ENCODE measurements at regions not wholly inside any gene's neighbourhood (a gene's known extent, or its start where the extent isn't known, plus 50 kb on each side); places are given as distances from the start of the nearest gene placed in this dataset.

DNA sequence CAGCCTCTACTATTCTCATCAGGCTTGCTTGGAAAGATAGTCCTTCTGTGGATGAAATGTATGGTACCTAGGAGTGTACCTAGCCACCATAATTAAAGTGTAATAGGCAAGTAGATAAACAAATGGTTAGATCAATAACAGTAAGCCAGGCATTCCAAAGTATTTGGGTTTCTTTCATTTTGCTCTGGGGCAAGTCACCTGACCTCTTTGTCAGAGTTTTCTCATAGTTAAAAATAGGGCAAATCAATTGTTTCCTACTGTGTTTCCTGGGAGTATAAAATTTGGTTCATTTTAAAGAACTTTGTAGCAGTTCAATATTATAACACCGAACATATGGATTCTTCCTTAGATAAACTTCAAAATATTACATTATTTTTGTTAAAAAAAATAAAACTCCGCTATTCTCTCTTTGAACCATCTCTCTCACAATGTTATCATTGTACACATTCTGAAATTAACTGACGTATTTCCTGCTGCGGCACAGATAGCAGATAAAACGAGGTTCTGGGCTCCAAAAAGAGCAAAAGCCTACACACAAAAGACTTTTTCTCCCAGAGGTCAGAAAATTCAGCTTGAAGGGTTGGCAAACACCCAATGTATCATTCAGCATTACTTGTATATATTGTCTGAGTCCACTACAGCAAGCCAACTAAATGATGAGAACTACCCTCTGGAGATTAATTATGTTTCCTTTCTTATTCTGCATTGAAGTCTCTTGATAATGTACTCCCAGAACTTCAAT, 267.9 kb downstream of the COX7C start:
- H4K20me1 ChIP-seq (ENCODE audit: insufficient read depth, low read length): no peaks in the 10 kb centered on the region
- no peaks in the 10 kb centered on the region for H3K4me1 ChIP-seq (ENCODE audit: insufficient read depth, low read length, poor library complexity, severe bottlenecking)
- ChIA-PET POLR2A (no interaction called here), CTCF (ENCODE audit: unreplicated experiment) (no interaction called here)
- H3K36me3 ChIP-seq (ENCODE audit: insufficient read depth, low read length): no peaks in the 10 kb centered on the region
- no peaks in the 10 kb centered on the region for H3K9me2 ChIP-seq (ENCODE audit: insufficient read depth, low read length)
- no peaks in the 10 kb centered on the region for H3K9me3 ChIP-seq (ENCODE audit: low read length)
- no peak overlapping the region for H3K4me3 ChIP-seq (ENCODE audit: low read depth, low read length, poor library complexity, severe bottlenecking)
- no peak overlapping the region for H2AFZ ChIP-seq (ENCODE audit: low read length)
- intact Hi-C loops (cut with micrococcal nuclease; ENCODE audit: unreplicated experiment): no loop called here
- TF ChIP-seq EZH2phosphoT487 (IDR thresholded peaks at IDR 0.05; ENCODE audit: borderline replicate concordance, low read depth, low read length): no peak
- TF ChIP-seq, protein P1, sequence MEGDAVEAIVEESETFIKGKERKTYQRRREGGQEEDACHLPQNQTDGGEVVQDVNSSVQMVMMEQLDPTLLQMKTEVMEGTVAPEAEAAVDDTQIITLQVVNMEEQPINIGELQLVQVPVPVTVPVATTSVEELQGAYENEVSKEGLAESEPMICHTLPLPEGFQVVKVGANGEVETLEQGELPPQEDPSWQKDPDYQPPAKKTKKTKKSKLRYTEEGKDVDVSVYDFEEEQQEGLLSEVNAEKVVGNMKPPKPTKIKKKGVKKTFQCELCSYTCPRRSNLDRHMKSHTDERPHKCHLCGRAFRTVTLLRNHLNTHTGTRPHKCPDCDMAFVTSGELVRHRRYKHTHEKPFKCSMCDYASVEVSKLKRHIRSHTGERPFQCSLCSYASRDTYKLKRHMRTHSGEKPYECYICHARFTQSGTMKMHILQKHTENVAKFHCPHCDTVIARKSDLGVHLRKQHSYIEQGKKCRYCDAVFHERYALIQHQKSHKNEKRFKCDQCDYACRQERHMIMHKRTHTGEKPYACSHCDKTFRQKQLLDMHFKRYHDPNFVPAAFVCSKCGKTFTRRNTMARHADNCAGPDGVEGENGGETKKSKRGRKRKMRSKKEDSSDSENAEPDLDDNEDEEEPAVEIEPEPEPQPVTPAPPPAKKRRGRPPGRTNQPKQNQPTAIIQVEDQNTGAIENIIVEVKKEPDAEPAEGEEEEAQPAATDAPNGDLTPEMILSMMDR (conservative IDR thresholded peaks at IDR 0.05; ENCODE audit: low read length): no peak
- H3K27ac ChIP-seq (ENCODE audit: low read depth, low read length, poor library complexity, severe bottlenecking): no peak overlapping the region
- BruUV-seq (replicated peaks): no TSS peak
- H3K79me2 ChIP-seq (ENCODE audit: insufficient read depth, low read depth, low read length): no peaks in the 10 kb centered on the region
- DNase-seq (ENCODE audit: low spot score): no peak
- no peak overlapping the region for H3K4me2 ChIP-seq (ENCODE audit: low read length)

GRCh38 chr5:86890375-86890774, 272.6 kb downstream of the COX7C start:
- no TSS peak for BruUV-seq (replicated peaks)
- TF ChIP-seq EZH2phosphoT487 (IDR thresholded peaks at IDR 0.05; ENCODE audit: borderline replicate concordance, low read depth, low read length): no peak
- TF ChIP-seq, protein P1 (conservative IDR thresholded peaks at IDR 0.05; ENCODE audit: low read length): no peak
- no peak overlapping the region for H3K27ac ChIP-seq (ENCODE audit: low read depth, low read length, poor library complexity, severe bottlenecking)
- no peak overlapping the region for H3K4me3 ChIP-seq (ENCODE audit: low read depth, low read length, poor library complexity, severe bottlenecking)
- no peaks in the 10 kb centered on the region for H3K4me1 ChIP-seq (ENCODE audit: insufficient read depth, low read length, poor library complexity, severe bottlenecking)
- DNase-seq (ENCODE audit: low spot score): no peak
- ChIA-PET CTCF (ENCODE audit: unreplicated experiment) (no interaction called here), POLR2A (interaction anchor here (1.1 kb wide), 1 partner anchor 14 kb away, joined by 3 read pairs; no protein-coding TSS in a partner anchor)
- intact Hi-C loops (cut with micrococcal nuclease; ENCODE audit: unreplicated experiment): no loop called here
- H3K4me2 ChIP-seq (ENCODE audit: low read length): no peak overlapping the region
- H3K36me3 ChIP-seq (ENCODE audit: insufficient read depth, low read length): no peaks in the 10 kb centered on the region
- H3K9me3 ChIP-seq (ENCODE audit: low read length): no peaks in the 10 kb centered on the region
- no peaks in the 10 kb centered on the region for H3K79me2 ChIP-seq (ENCODE audit: insufficient read depth, low read depth, low read length)
- no peak overlapping the region for H2AFZ ChIP-seq (ENCODE audit: low read length)
- no peaks in the 10 kb centered on the region for H4K20me1 ChIP-seq (ENCODE audit: insufficient read depth, low read length)
- no peaks in the 10 kb centered on the region for H3K9me2 ChIP-seq (ENCODE audit: insufficient read depth, low read length)

DNA sequence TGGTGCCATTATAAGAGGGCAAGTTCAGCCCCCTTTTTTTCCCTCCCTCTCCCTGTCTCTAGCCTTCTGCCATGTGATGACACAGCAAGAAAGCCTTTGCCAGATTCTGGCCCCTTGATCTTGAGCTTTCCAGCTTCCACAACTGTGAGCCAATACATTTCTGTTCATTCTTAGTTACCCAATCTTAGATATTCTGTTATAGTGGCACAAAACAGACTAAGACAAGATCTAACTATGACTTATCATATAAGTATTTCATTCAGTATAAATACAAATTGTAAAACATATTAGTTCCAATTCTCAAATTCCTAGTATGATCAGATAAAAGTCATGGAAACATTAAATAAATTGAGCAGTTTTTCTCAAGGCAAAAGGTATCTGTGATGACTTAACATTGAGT, 276.3 kb downstream of the COX7C start:
- intact Hi-C loops (cut with micrococcal nuclease; ENCODE audit: unreplicated experiment): no loop called here
- TF ChIP-seq, protein P1 (conservative IDR thresholded peaks at IDR 0.05; ENCODE audit: low read length): no peak
- TF ChIP-seq EZH2phosphoT487 (IDR thresholded peaks at IDR 0.05; ENCODE audit: borderline replicate concordance, low read depth, low read length): no peak
- ChIA-PET POLR2A (interaction anchor here (0.6 to 0.7 kb wide), 2 partner anchors 10 to 576 kb away, joined by 3 to 4 read pairs; no protein-coding TSS in a partner anchor), CTCF (ENCODE audit: unreplicated experiment) (no interaction called here)
- Histone ChIP-seq H4K20me1 (ENCODE audit: insufficient read depth, low read length) (no peaks in the 10 kb centered on the region), H3K27ac (ENCODE audit: low read depth, low read length, poor library complexity, severe bottlenecking) (no peak overlapping the region), H3K4me3 (ENCODE audit: low read depth, low read length, poor library complexity, severe bottlenecking) (no peak overlapping the region), H3K79me2 (ENCODE audit: insufficient read depth, low read depth, low read length) (no peaks in the 10 kb centered on the region), H3K9me2 (ENCODE audit: insufficient read depth, low read length) (no peaks in the 10 kb centered on the region), H3K36me3 (ENCODE audit: insufficient read depth, low read length) (no peaks in the 10 kb centered on the region), H3K9me3 (ENCODE audit: low read length) (no peaks in the 10 kb centered on the region), H3K4me2 (ENCODE audit: low read length) (no peak overlapping the region), H3K4me1 (ENCODE audit: insufficient read depth, low read length, poor library complexity, severe bottlenecking) (no peaks in the 10 kb centered on the region), H2AFZ (ENCODE audit: low read length) (no peak overlapping the region)
- DNase-seq (ENCODE audit: low spot score): no peak
- no TSS peak for BruUV-seq (replicated peaks)

All from OCI-LY7 (cell line).